ENCODE measurements at regions not wholly inside any gene's neighbourhood (a gene's known extent, or its start where the extent isn't known, plus 50 kb on each side); places are given as distances from the start of the nearest gene placed in this dataset.

- POLR2A ChIA-PET, result no interaction called here
- no peak for TF ChIP-seq FOXK1 (CRISPR knock-in tag; IDR thresholded peaks at IDR 0.05)
- no peak for TF ChIP-seq ZBTB21 (CRISPR knock-in tag; IDR thresholded peaks at IDR 0.05; ENCODE audit: borderline replicate concordance)
- no peak for TF ChIP-seq SOX15 (CRISPR knock-in tag; IDR thresholded peaks at IDR 0.05)
- no peak for TF ChIP-seq GRHL2 (CRISPR knock-in tag; IDR thresholded peaks at IDR 0.05; ENCODE audit: insufficient replicate concordance, severe bottlenecking)
- TF ChIP-seq, protein P1, sequence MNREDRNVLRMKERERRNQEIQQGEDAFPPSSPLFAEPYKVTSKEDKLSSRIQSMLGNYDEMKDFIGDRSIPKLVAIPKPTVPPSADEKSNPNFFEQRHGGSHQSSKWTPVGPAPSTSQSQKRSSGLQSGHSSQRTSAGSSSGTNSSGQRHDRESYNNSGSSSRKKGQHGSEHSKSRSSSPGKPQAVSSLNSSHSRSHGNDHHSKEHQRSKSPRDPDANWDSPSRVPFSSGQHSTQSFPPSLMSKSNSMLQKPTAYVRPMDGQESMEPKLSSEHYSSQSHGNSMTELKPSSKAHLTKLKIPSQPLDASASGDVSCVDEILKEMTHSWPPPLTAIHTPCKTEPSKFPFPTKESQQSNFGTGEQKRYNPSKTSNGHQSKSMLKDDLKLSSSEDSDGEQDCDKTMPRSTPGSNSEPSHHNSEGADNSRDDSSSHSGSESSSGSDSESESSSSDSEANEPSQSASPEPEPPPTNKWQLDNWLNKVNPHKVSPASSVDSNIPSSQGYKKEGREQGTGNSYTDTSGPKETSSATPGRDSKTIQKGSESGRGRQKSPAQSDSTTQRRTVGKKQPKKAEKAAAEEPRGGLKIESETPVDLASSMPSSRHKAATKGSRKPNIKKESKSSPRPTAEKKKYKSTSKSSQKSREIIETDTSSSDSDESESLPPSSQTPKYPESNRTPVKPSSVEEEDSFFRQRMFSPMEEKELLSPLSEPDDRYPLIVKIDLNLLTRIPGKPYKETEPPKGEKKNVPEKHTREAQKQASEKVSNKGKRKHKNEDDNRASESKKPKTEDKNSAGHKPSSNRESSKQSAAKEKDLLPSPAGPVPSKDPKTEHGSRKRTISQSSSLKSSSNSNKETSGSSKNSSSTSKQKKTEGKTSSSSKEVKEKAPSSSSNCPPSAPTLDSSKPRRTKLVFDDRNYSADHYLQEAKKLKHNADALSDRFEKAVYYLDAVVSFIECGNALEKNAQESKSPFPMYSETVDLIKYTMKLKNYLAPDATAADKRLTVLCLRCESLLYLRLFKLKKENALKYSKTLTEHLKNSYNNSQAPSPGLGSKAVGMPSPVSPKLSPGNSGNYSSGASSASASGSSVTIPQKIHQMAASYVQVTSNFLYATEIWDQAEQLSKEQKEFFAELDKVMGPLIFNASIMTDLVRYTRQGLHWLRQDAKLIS (CRISPR knock-in tag; IDR thresholded peaks at IDR 0.05; ENCODE audit: borderline replicate concordance), result no peak
- no peak for TF ChIP-seq ELF4 (CRISPR knock-in tag; IDR thresholded peaks at IDR 0.05; ENCODE audit: low read depth)
- no peak for TF ChIP-seq HMGA2 (CRISPR knock-in tag; IDR thresholded peaks at IDR 0.05)
- no peaks in the 10 kb centered on the region for H3K36me3 Mint-ChIP-seq
- ATAC-seq (peak; percentile 67), DNase-seq (ENCODE audit: low spot score) (no peak)
- H3K4me3 Mint-ChIP-seq, result no peak overlapping the region
- CTCF ChIA-PET, result no interaction called here
- H3K4me1 Mint-ChIP-seq, result peaks cover 42% of the 10 kb centered on the region
- H3K9me3 Mint-ChIP-seq, result no peaks in the 10 kb centered on the region
- peak overlapping the region; percentile 71 for H3K27ac Mint-ChIP-seq
- H3K27me3 Mint-ChIP-seq (ENCODE audit: low read depth), result no peaks in the 10 kb centered on the region
Observed at GRCh38 chr18:24826605-24827004, 366.2 kb downstream of the HRH4 start.

- ATAC-seq, result no peak
- ChIA-PET POLR2A (interaction anchor here (0.7 kb wide), 1 partner anchor 526 kb away, joined by 5 read pairs; no protein-coding TSS in a partner anchor), CTCF (no interaction called here)
- H3K4me1 Mint-ChIP-seq, result peaks cover 45% of the 10 kb centered on the region
- TF ChIP-seq RORB (CRISPR knock-in tag; IDR thresholded peaks at IDR 0.05) (no peak), TP53 (CRISPR knock-in tag; IDR thresholded peaks at IDR 0.05) (no peak), ETV6 (CRISPR knock-in tag; IDR thresholded peaks at IDR 0.05) (no peak)
- TF ChIP-seq, protein P2, sequence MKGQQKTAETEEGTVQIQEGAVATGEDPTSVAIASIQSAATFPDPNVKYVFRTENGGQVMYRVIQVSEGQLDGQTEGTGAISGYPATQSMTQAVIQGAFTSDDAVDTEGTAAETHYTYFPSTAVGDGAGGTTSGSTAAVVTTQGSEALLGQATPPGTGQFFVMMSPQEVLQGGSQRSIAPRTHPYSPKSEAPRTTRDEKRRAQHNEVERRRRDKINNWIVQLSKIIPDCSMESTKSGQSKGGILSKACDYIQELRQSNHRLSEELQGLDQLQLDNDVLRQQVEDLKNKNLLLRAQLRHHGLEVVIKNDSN (CRISPR knock-in tag; IDR thresholded peaks at IDR 0.05), result no peak
- no peak overlapping the region for H3K27ac Mint-ChIP-seq
- H3K4me3 Mint-ChIP-seq, result no peak overlapping the region
- no peaks in the 10 kb centered on the region for H3K9me3 Mint-ChIP-seq
- H3K36me3 Mint-ChIP-seq, result no peaks in the 10 kb centered on the region
- no peaks in the 10 kb centered on the region for H3K27me3 Mint-ChIP-seq (ENCODE audit: low read depth)
- DNase-seq (ENCODE audit: low spot score), result no peak
Observed at GRCh38 chr18:24827501-24827900, 367.1 kb downstream of the HRH4 start.

GRCh38 chr18:24831081-24831480 lies 370.6 kb downstream of the HRH4 start:
- H3K9me3 Mint-ChIP-seq, result peaks cover 4% of the 10 kb centered on the region
- POLR2A ChIA-PET, result no interaction called here
- H3K4me1 Mint-ChIP-seq, result peaks cover 40% of the 10 kb centered on the region
- ATAC-seq (no peak), DNase-seq (ENCODE audit: low spot score) (no peak)
- no peak overlapping the region for H3K27ac Mint-ChIP-seq
- no peaks in the 10 kb centered on the region for H3K36me3 Mint-ChIP-seq
- CTCF ChIA-PET, result no interaction called here
- TF ChIP-seq NFYB (CRISPR knock-in tag; conservative IDR thresholded peaks at IDR 0.05; ENCODE audit: low read depth), result no peak
- no peak for TF ChIP-seq TCF7 (CRISPR knock-in tag; IDR thresholded peaks at IDR 0.05; ENCODE audit: low read depth)
- TF ChIP-seq, protein P3, sequence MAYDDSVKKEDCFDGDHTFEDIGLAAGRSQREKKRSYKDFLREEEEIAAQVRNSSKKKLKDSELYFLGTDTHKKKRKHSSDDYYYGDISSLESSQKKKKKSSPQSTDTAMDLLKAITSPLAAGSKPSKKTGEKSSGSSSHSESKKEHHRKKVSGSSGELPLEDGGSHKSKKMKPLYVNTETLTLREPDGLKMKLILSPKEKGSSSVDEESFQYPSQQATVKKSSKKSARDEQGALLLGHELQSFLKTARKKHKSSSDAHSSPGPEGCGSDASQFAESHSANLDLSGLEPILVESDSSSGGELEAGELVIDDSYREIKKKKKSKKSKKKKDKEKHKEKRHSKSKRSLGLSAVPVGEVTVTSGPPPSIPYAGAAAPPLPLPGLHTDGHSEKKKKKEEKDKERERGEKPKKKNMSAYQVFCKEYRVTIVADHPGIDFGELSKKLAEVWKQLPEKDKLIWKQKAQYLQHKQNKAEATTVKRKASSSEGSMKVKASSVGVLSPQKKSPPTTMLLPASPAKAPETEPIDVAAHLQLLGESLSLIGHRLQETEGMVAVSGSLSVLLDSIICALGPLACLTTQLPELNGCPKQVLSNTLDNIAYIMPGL (CRISPR knock-in tag; IDR thresholded peaks at IDR 0.05), result no peak
- TF ChIP-seq CBFB (CRISPR knock-in tag; IDR thresholded peaks at IDR 0.05; ENCODE audit: low read depth), result no peak
- TF ChIP-seq IRF1 (CRISPR knock-in tag; IDR thresholded peaks at IDR 0.05), result no peak
- no peak for TF ChIP-seq CREM (CRISPR knock-in tag; IDR thresholded peaks at IDR 0.05)
- H3K4me3 Mint-ChIP-seq, result no peak overlapping the region
- peaks cover 2% of the 10 kb centered on the region; the same call in 1 of the 2 replicates for H3K27me3 Mint-ChIP-seq (ENCODE audit: low read depth)

Measured in WTC11 (cell line).